ENCODE measurements at regions not wholly inside any gene's neighbourhood (a gene's known extent, or its start where the extent isn't known, plus 50 kb on each side); places are given as distances from the start of the nearest gene placed in this dataset.

DNA sequence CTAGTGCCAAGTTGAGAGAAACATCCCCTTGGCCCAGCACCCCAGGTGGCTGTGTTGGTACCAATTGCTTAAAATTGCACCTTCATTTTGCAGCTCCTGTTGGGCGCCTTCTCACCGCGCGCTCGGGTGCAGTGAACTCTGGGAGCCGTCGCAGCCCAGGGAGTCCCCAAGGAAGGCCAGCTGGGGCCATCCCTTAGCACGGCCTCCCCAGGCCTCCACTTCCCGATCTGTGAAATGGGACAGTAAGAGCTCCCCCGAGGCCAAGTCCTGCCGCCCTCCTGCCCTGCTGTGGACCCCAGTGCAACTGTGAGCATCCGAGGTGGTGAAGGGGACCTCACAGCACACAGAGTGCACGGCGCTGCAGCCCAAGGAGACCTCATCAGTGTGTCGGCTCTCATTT lies 1234.1 kb downstream of the BRD1 start:
- TF ChIP-seq, protein P1, sequence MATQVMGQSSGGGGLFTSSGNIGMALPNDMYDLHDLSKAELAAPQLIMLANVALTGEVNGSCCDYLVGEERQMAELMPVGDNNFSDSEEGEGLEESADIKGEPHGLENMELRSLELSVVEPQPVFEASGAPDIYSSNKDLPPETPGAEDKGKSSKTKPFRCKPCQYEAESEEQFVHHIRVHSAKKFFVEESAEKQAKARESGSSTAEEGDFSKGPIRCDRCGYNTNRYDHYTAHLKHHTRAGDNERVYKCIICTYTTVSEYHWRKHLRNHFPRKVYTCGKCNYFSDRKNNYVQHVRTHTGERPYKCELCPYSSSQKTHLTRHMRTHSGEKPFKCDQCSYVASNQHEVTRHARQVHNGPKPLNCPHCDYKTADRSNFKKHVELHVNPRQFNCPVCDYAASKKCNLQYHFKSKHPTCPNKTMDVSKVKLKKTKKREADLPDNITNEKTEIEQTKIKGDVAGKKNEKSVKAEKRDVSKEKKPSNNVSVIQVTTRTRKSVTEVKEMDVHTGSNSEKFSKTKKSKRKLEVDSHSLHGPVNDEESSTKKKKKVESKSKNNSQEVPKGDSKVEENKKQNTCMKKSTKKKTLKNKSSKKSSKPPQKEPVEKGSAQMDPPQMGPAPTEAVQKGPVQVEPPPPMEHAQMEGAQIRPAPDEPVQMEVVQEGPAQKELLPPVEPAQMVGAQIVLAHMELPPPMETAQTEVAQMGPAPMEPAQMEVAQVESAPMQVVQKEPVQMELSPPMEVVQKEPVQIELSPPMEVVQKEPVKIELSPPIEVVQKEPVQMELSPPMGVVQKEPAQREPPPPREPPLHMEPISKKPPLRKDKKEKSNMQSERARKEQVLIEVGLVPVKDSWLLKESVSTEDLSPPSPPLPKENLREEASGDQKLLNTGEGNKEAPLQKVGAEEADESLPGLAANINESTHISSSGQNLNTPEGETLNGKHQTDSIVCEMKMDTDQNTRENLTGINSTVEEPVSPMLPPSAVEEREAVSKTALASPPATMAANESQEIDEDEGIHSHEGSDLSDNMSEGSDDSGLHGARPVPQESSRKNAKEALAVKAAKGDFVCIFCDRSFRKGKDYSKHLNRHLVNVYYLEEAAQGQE (IDR thresholded peaks at IDR 0.05; ENCODE audit: insufficient read depth in 1 of 2, low read depth in 2 of 2, low read length in 1 of 2), result no peak
- TF ChIP-seq TCF7L2 (IDR thresholded peaks at IDR 0.05; ENCODE audit: low read depth, low read length), result no peak
- TF ChIP-seq, protein P2, sequence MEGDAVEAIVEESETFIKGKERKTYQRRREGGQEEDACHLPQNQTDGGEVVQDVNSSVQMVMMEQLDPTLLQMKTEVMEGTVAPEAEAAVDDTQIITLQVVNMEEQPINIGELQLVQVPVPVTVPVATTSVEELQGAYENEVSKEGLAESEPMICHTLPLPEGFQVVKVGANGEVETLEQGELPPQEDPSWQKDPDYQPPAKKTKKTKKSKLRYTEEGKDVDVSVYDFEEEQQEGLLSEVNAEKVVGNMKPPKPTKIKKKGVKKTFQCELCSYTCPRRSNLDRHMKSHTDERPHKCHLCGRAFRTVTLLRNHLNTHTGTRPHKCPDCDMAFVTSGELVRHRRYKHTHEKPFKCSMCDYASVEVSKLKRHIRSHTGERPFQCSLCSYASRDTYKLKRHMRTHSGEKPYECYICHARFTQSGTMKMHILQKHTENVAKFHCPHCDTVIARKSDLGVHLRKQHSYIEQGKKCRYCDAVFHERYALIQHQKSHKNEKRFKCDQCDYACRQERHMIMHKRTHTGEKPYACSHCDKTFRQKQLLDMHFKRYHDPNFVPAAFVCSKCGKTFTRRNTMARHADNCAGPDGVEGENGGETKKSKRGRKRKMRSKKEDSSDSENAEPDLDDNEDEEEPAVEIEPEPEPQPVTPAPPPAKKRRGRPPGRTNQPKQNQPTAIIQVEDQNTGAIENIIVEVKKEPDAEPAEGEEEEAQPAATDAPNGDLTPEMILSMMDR (IDR thresholded peaks at IDR 0.05), result no peak
- no peak for TF ChIP-seq POLR2AphosphoS5 (IDR thresholded peaks at IDR 0.05; ENCODE audit: low read depth, low read length)
- TF ChIP-seq SIN3A (IDR thresholded peaks at IDR 0.05; ENCODE audit: borderline replicate concordance, insufficient read depth, low read depth, low read length), result no peak
- Histone ChIP-seq H3K27ac (ENCODE audit: low read length) (no peak overlapping the region), H3K9me3 (ENCODE audit: control insufficient read depth, insufficient read depth, low read depth, low read length) (no peaks in the 10 kb centered on the region), H3K4me1 (ENCODE audit: control insufficient read depth, insufficient read depth, low read length) (no peaks in the 10 kb centered on the region), H3K4me3 (ENCODE audit: low read depth in 2 of 2, low read length in 2 of 2) (no peak overlapping the region), H3K36me3 (ENCODE audit: control insufficient read depth, insufficient read depth, low read length) (no peaks in the 10 kb centered on the region), H3K27me3 (ENCODE audit: control insufficient read depth, insufficient read depth, low read length) (peaks cover 2% of the 10 kb centered on the region; the same call in 1 of the 2 replicates)
- intact Hi-C loops (cut with micrococcal nuclease; ENCODE audit: unreplicated experiment), result no loop called here
- ATAC-seq (no peak), DNase-seq (ENCODE audit: low read depth, low spot score) (no peak)
- ChIA-PET CTCF (no interaction called here), POLR2A (no interaction called here)
- in situ Hi-C loops (cut with HindIII; ENCODE audit: low pct_unique_long_range_greater_than_20kb, low sequenced_read_pairs), result no loop called here
- BruUV-seq (replicated peaks), result no TSS peak

DNA sequence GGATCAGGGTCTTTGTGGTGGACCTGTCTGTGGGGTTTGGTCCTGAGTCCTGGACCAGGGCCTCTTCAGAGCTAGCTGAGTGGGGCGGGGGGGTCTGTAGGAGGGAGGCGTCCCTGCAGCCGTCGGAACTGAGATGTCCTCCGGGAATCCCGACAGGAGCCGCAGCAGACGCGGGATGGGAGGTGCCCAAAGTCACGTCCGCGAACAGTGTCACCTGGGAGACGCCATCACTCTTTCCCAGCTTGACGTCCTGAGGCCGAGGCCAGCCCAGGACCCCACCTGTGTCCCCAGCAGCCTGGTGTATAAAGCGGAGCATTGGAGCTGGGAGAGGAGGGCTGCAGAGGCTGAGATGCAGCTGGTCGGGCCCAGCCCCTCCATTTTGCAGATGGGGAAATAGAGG lies 1234.7 kb downstream of the BRD1 start:
- Histone ChIP-seq H3K9me3 (ENCODE audit: control insufficient read depth, insufficient read depth, low read depth, low read length) (no peaks in the 10 kb centered on the region), H3K27ac (ENCODE audit: low read length) (no peak overlapping the region), H3K4me1 (ENCODE audit: control insufficient read depth, insufficient read depth, low read length) (no peaks in the 10 kb centered on the region), H3K36me3 (ENCODE audit: control insufficient read depth, insufficient read depth, low read length) (no peaks in the 10 kb centered on the region), H3K27me3 (ENCODE audit: control insufficient read depth, insufficient read depth, low read length) (peaks cover 2% of the 10 kb centered on the region; the same call in 1 of the 2 replicates), H3K4me3 (ENCODE audit: low read depth in 2 of 2, low read length in 2 of 2) (no peak overlapping the region)
- no TSS peak for BruUV-seq (replicated peaks)
- ATAC-seq (no peak), DNase-seq (ENCODE audit: low read depth, low spot score) (no peak)
- TF ChIP-seq TCF7L2 (IDR thresholded peaks at IDR 0.05; ENCODE audit: low read depth, low read length), result no peak
- no peak for TF ChIP-seq SIN3A (IDR thresholded peaks at IDR 0.05; ENCODE audit: borderline replicate concordance, insufficient read depth, low read depth, low read length)
- TF ChIP-seq, protein P2 (IDR thresholded peaks at IDR 0.05), result no peak
- ChIA-PET POLR2A (no interaction called here), CTCF (no interaction called here)
- in situ Hi-C loops (cut with HindIII; ENCODE audit: low pct_unique_long_range_greater_than_20kb, low sequenced_read_pairs), result no loop called here
- intact Hi-C loops (cut with micrococcal nuclease; ENCODE audit: unreplicated experiment), result no loop called here

Measured in Panc1 (cell line).